H1 (cell line): ENCODE measurements at regions not wholly inside any gene's neighbourhood (a gene's known extent, or its start where the extent isn't known, plus 50 kb on each side); places are given as distances from the start of the nearest gene placed in this dataset.

Experiments
- CTCF ChIA-PET: fragments of 300-600 bp; sonication (Branson Sonifier 250); formaldehyde crosslinking; loops from one replicate; lab custom pipeline; 2021; ENCODE audit not compliant: partially characterized antibody; lab: Charles Lee
- POLR2A ChIA-PET: fragments of 300-600 bp; sonication (Branson Sonifier 250); formaldehyde crosslinking; loops from one replicate; lab custom pipeline; 2021; ENCODE audit warnings: inconsistent platforms; ENCODE audit not compliant: partially characterized antibody; lab: Charles Lee
- DNase-seq, 2 experiments: peaks; one replicate each; pipeline versions ENCODE4 v3.0.0 to v3.0.0-alpha.2; 2010 to 2022; ENCODE audit warnings: low spot score in 2 of 2, low read depth in 1 of 2, mixed read lengths in 1 of 2
- FAIRE-seq: peaks from 2 replicates; lab custom pipeline; 2011; peaks lifted over from hg19 to GRCh38; lab: Jason Lieb, UNC
- H2AFZ ChIP-seq: 2 replicates; pipeline ENCODE4 v1.8.1; 2012; ENCODE audit warnings: low read length, inconsistent platforms
- H2AK5ac ChIP-seq: 2 replicates; pipeline ENCODE4 v1.6.1; 2013; ENCODE audit warnings: low read depth, low read length
- H2BK120ac ChIP-seq: replicated peaks from 2 replicates; pipeline ENCODE3; 2013; ENCODE audit warnings: low read depth, low read length, inconsistent platforms
- H2BK12ac ChIP-seq: 2 replicates; pipeline ENCODE4 v1.6.1; 2013; ENCODE audit warnings: low read depth, low read length
- H2BK15ac ChIP-seq: 2 replicates; pipeline ENCODE4 v1.6.1; 2013; ENCODE audit warnings: low read length
- H2BK20ac ChIP-seq: 2 replicates; pipeline ENCODE4 v1.6.1; 2013; ENCODE audit warnings: low read length
- H2BK5ac ChIP-seq: 2 replicates; pipeline ENCODE4 v1.6.1; 2013; ENCODE audit warnings: low read depth, low read length
- H3K14ac ChIP-seq: 2 replicates; pipeline ENCODE4 v1.6.1; 2013; ENCODE audit warnings: inconsistent platforms; ENCODE audit not compliant: insufficient read length
- H3K18ac ChIP-seq: 2 replicates; pipeline ENCODE4 v1.6.1; 2013; ENCODE audit warnings: low read length; ENCODE audit errors: extremely low read depth
- H3K23ac ChIP-seq: 2 replicates; pipeline ENCODE4 v1.6.1; 2013; ENCODE audit warnings: inconsistent platforms; ENCODE audit not compliant: insufficient read length
- H3K23me2 ChIP-seq: 2 replicates; pipeline ENCODE4 v1.6.1; 2013; ENCODE audit warnings: low read depth, low read length
- H3K27ac ChIP-seq: 2 replicates; pipeline ENCODE4 v1.6.1; 2011; ENCODE audit warnings: low read depth, low read length, inconsistent platforms
- H3K27me3 ChIP-seq, 4 experiments: replicated peaks in 1 of 4; 1 replicate in 1 of 4; 2 replicates in 3 of 4; pipeline versions ENCODE4 v1.6.1 to v1.8.1; 2011 to 2013; ENCODE audit warnings: low read length in 3 of 4, mild to moderate bottlenecking in 3 of 4, inconsistent platforms in 2 of 4, mixed read lengths in 2 of 4, moderate library complexity in 1 of 4; ENCODE audit not compliant: control insufficient read depth in 3 of 4, insufficient read depth in 3 of 4; ENCODE audit errors: extremely low read depth in 1 of 4
- H3K36me3 ChIP-seq, 4 experiments: 2 replicates each; pipeline versions ENCODE4 v1.6.1 to v1.8.1; 2011 to 2013; ENCODE audit warnings: mild to moderate bottlenecking in 4 of 4, low read length in 3 of 4, moderate library complexity in 2 of 4, control low read depth in 1 of 4, inconsistent platforms in 1 of 4; ENCODE audit not compliant: insufficient read depth in 4 of 4, control insufficient read depth in 2 of 4
- H3K4ac ChIP-seq: replicated peaks from 2 replicates; pipeline ENCODE3; 2013; ENCODE audit warnings: low read length, low read depth, mixed read lengths, inconsistent platforms; ENCODE audit not compliant: insufficient read length
- H3K4me1 ChIP-seq, 4 experiments: replicated peaks in 1 of 4; 1 replicate in 1 of 4; 2 replicates in 3 of 4; pipeline versions ENCODE4 v1.6.1 to v1.8.1; 2011 to 2013; ENCODE audit warnings: low read length in 3 of 4, inconsistent platforms in 2 of 4, mixed read lengths in 1 of 4; ENCODE audit not compliant: insufficient read depth in 4 of 4, control insufficient read depth in 3 of 4
- H3K4me2 ChIP-seq, 2 experiments: 2 replicates each; pipeline versions ENCODE4 v1.6.1 to v1.8.1; 2011 to 2013; ENCODE audit warnings: low read depth in 2 of 2, low read length in 2 of 2, control low read depth in 1 of 2, inconsistent platforms in 1 of 2, mild to moderate bottlenecking in 1 of 2; ENCODE audit not compliant: insufficient read depth in 1 of 2
- H3K4me3 ChIP-seq, 4 experiments: fragments of 200-600, 300-600 bp in 1 of 4; sonication (generic), shearing (Covaris generic), sonication (Bioruptor Twin) in 1 of 4; 2 replicates each; pipeline versions ENCODE4 v1.5.1 to v1.8.1; 2011 to 2016; ENCODE audit warnings: low read length in 4 of 4, low read depth in 3 of 4, control low read depth in 2 of 4, inconsistent platforms in 2 of 4, mild to moderate bottlenecking in 2 of 4, mixed read lengths in 1 of 4, moderate library complexity in 1 of 4; ENCODE audit not compliant: insufficient read depth in 2 of 4; ENCODE audit errors: extremely low read depth in 1 of 4
- H3K56ac ChIP-seq: replicated peaks from 2 replicates; pipeline ENCODE3; 2013; ENCODE audit warnings: low read depth, mild to moderate bottlenecking, mixed read lengths, low read length, inconsistent platforms; ENCODE audit not compliant: insufficient read length
- H3K79me1 ChIP-seq: 2 replicates; pipeline ENCODE4 v1.6.1; 2013; ENCODE audit warnings: low read depth, low read length, control low read depth
- H3K79me2 ChIP-seq, 2 experiments: 2 replicates each; pipeline versions ENCODE4 v1.6.1 to v1.8.1; 2012 to 2013; ENCODE audit warnings: low read length in 2 of 2, mild to moderate bottlenecking in 2 of 2, inconsistent platforms in 1 of 2; ENCODE audit not compliant: insufficient read depth in 2 of 2, control insufficient read depth in 1 of 2
- H3K9ac ChIP-seq, 4 experiments: replicated peaks in 1 of 4; 1 replicate in 1 of 4; 2 replicates in 3 of 4; pipeline versions ENCODE4 v1.6.1 to v1.8.1; 2011 to 2013; ENCODE audit warnings: low read depth in 3 of 4, low read length in 3 of 4, control low read depth in 2 of 4, mild to moderate bottlenecking in 2 of 4, moderate library complexity in 2 of 4, inconsistent platforms in 1 of 4; ENCODE audit errors: extremely low read depth in 1 of 4
- H3K9me3 ChIP-seq, 2 experiments: 2 replicates each; pipeline versions ENCODE4 v1.6.1 to v1.8.1; 2012 to 2013; ENCODE audit warnings: mild to moderate bottlenecking in 2 of 2, moderate library complexity in 2 of 2, control low read depth in 1 of 2, inconsistent platforms in 1 of 2, low read depth in 1 of 2, low read length in 1 of 2, mixed read lengths in 1 of 2; ENCODE audit not compliant: insufficient read depth in 2 of 2
- H4K20me1 ChIP-seq, 2 experiments: replicated peaks in 1 of 2; 2 replicates each; pipeline versions ENCODE3 to v1.8.1; 2011 to 2013; ENCODE audit warnings: inconsistent platforms in 2 of 2, low read length in 2 of 2, mild to moderate bottlenecking in 1 of 2; ENCODE audit not compliant: insufficient read depth in 2 of 2, control insufficient read depth in 1 of 2
- H4K5ac ChIP-seq: 2 replicates; pipeline ENCODE4 v1.6.1; 2013; ENCODE audit warnings: low read length, low read depth, mixed read lengths, inconsistent platforms; ENCODE audit not compliant: insufficient read length
- H4K8ac ChIP-seq: 2 replicates; pipeline ENCODE4 v1.8.0; 2013; ENCODE audit warnings: mild to moderate bottlenecking, moderate library complexity, low read length, inconsistent platforms; ENCODE audit not compliant: insufficient read depth; ENCODE audit errors: extremely low read depth
- H4K91ac ChIP-seq: replicated peaks from 2 replicates; pipeline ENCODE3; 2013; ENCODE audit warnings: low read length, mixed read lengths, inconsistent platforms; ENCODE audit not compliant: insufficient read length
- BCL11A ChIP-seq, 2 experiments: IDR thresholded peaks; one replicate each; pipeline ENCODE4 v1.6.1; 2011; ENCODE audit warnings: low read depth in 2 of 2, low read length in 2 of 2, mild to moderate bottlenecking in 2 of 2
- JUND ChIP-seq: IDR thresholded peaks from 2 replicates; pipeline ENCODE4 v1.6.1; 2011; ENCODE audit warnings: mild to moderate bottlenecking, improper control_type of control experiment, low read length
- RBBP5 ChIP-seq: IDR thresholded peaks from 2 replicates; pipeline ENCODE4 v1.7.1; 2012; ENCODE audit warnings: low read depth, mild to moderate bottlenecking, inconsistent platforms, low read length, moderate library complexity, borderline replicate concordance
- RNF2 ChIP-seq: fragments of 200-900, 300-1000 bp; sonication (generic); IDR thresholded peaks from 2 replicates; pipeline ENCODE4 v1.7.1; 2016; ENCODE audit warnings: borderline replicate concordance, low read depth, mild to moderate bottlenecking, antibody characterized with exemption, low read length; ENCODE audit not compliant: poor library complexity, severe bottlenecking; ENCODE audit errors: missing control alignments
- SIX5 ChIP-seq: IDR thresholded peaks from 2 replicates; pipeline ENCODE4 v1.6.1; 2011; ENCODE audit warnings: mild to moderate bottlenecking, low read depth, low read length
- TAF1 ChIP-seq: IDR thresholded peaks from 2 replicates; pipeline ENCODE4 v1.6.1; 2011; ENCODE audit warnings: mild to moderate bottlenecking, low read depth, low read length
- TAF7 ChIP-seq: optimal IDR thresholded peaks from 2 replicates; pipeline ENCODE3; 2011; ENCODE audit warnings: low read depth, mild to moderate bottlenecking, inconsistent platforms, low read length, moderate library complexity, borderline replicate concordance
- WGBS, 2 experiments: shearing (Covaris generic) in 1 of 2; methylation state at CpG; one replicate each; pipeline versions ENCODE4 v1.1.6 to v1.1.7; 2013 to 2015; ENCODE audit warnings: low lambda C conversion rate in 2 of 2, mixed read lengths in 2 of 2, inconsistent platforms in 1 of 2, low coverage in 1 of 2, missing lambda C conversion rate in 1 of 2; ENCODE audit not compliant: insufficient replicate concordance in 2 of 2, insufficient coverage in 1 of 2, insufficient read length in 1 of 2; ENCODE audit errors: extremely low coverage in 1 of 2, missing lambda C conversion rate in 1 of 2; 5-methylcytosine and 5-hydroxymethylcytosine counted together

GRCh38 chr4:124509151-124509550 lies 203.4 kb downstream of the ANKRD50 start:
- H3K14ac ChIP-seq: no peak overlapping the region
- no peak overlapping the region for H2BK12ac ChIP-seq

More at GRCh38 chr4:124509151-124509550, 203.4 kb downstream of the ANKRD50 start:
- ChIA-PET CTCF (no interaction called here), POLR2A (no interaction called here)
- no peaks in the 10 kb centered on the region for H3K27me3 ChIP-seq
- no peaks in the 10 kb centered on the region for H3K79me1 ChIP-seq
- no peak overlapping the region for H3K4me3 ChIP-seq
- 90% methylated on average over 2 of the region's 2 CpGs; no CpG with 5 or more reads in 1 of the 2 experiments for WGBS, 2 experiments
- no peak overlapping the region for H2BK20ac ChIP-seq
- H3K27ac ChIP-seq: no peak overlapping the region
- H2BK15ac ChIP-seq: no peak overlapping the region
- H4K5ac ChIP-seq: no peak overlapping the region
- H4K20me1 ChIP-seq: no peaks in the 10 kb centered on the region
- no peaks in the 10 kb centered on the region for H3K9me3 ChIP-seq
- no peak overlapping the region for H3K18ac ChIP-seq
- H3K23me2 ChIP-seq: no peaks in the 10 kb centered on the region
- H4K91ac ChIP-seq: no peak overlapping the region
- H3K4me1 ChIP-seq: no peaks in the 10 kb centered on the region; a peak in 1 of 7 replicates
- FAIRE-seq: no peak
- H3K36me3 ChIP-seq: no peaks in the 10 kb centered on the region
- H4K8ac ChIP-seq: no peak overlapping the region
- no peak overlapping the region for H3K4ac ChIP-seq
- no peak overlapping the region for H3K4me2 ChIP-seq
- H3K9ac ChIP-seq: no peak overlapping the region
- TF ChIP-seq RBBP5: no peak
- TF ChIP-seq RNF2: no peak
- no peak for TF ChIP-seq BCL11A (IDR thresholded peaks at IDR 0.05; ENCODE audit: low read depth in 2 of 2, low read length in 2 of 2)
- TF ChIP-seq TAF7: no peak
- TF ChIP-seq JUND: no peak
- no peak for TF ChIP-seq SIX5
- no peak for TF ChIP-seq TAF1
- H2BK120ac ChIP-seq: no peak overlapping the region
- no peak overlapping the region for H2BK5ac ChIP-seq
- H3K79me2 ChIP-seq: no peaks in the 10 kb centered on the region
- no peak for DNase-seq
- H3K23ac ChIP-seq: no peak overlapping the region
- H2AK5ac ChIP-seq: no peak overlapping the region
- H2AFZ ChIP-seq: no peak overlapping the region
- H3K56ac ChIP-seq: no peak overlapping the region
